HK-2 (cell line): ENCODE measurements at regions not wholly inside any gene's neighbourhood (a gene's known extent, or its start where the extent isn't known, plus 50 kb on each side); places are given as distances from the start of the nearest gene placed in this dataset.

Experiments
- DNase-seq: peaks from one replicate; pipeline ENCODE4 v3.0.0-alpha.2; 2018; ENCODE audit not compliant: unreplicated experiment

DNA sequence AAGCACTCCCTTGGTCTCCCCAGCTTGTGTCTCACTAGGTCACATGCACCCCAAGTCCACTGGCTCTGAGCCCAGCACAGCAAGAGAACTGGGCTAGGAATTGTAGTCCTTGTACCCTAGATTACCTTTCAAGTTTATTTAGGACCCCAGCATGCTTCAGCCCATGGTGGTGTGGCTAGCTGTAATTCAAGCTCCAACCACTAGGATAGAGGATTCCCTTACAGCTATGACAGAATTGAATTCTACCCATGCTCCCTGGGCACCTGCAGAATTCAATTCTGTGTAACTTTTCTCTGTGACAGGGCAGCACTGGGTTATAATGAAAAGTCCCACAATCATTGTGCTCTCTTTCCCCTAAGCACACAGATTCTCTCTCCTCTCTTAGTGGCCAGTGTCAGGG, 253.8 kb upstream of the DMD start:
- DNase-seq = no peak

DNA sequence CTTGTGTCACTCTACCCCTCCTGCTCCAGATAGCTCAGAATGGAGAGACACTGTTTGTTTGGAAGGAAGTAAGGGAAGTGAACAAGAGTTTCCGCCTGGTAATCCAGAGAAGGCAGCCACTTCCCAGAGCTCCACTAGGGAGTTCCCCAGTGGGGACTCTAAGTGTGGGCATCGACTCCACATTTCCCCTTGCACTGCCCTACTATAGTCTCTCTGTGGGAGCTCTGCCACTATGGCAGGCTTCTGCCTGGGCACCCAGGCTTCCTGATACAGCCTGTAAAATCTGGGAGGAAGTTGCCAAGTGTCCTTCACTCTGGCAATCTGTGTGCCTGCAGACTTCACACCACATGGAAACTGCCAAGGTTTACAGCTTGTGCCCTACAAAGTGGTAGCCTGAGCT, 245.8 kb upstream of the DMD start:
- no peak for DNase-seq

DNA sequence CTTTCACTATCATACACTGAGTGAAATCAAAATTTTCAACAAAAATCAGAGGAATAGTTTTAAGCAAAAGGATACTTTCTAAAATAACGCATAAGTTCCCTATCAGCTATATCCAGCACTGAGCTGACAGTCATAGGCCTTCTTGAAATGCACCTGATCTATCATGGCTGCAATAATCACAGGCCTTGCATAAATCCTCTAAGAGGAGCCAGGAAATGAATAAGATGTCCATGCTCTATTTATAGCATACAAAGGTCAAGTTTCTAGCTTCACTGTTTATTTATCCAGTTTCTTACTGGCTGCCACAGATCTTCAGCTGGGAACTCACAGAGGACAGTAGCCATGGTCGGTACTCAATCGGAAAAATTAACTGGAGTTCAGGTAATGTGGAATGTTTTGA, 235.9 kb upstream of the DMD start:
- no peak for DNase-seq

DNA sequence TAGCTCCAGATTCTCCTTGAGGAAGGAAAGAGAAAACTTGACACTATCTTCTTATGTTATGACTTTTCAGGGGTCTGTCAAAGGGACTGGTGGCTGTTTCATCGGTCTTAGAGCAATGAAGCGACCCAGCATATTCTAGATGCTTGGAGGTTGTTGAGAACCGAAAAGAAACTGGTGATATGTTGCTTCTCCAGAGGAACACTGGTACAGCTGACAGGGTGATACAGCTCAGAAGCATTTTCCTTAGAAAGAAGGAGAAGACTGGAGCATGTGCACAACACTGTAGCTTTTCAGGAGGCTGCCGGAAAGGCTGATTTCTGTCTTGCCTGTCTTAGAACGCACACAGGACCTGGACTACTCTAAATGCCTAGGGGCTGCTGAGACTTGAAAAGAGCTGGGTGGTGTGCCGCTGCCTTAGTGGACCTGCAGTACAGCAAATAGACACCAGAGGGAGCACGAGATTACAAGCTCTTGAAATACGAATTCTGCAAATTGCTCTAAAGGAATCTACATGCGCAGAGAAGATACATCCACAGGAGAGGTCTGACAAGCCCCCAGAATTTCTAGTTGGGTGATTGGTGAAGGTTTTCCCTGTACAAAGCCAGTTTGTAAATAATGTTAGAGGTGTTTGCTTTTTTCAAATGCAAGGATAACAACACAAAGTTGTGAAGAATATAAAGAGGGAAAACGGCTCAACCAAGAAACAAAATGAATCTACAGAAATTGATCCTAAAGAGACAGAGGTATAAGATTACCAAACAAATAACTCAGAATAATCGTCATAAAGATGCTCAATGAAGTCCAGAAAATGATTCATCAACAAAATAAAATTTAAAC, 223.1 kb upstream of the DMD start:
- DNase-seq = peak; percentile 61

DNA sequence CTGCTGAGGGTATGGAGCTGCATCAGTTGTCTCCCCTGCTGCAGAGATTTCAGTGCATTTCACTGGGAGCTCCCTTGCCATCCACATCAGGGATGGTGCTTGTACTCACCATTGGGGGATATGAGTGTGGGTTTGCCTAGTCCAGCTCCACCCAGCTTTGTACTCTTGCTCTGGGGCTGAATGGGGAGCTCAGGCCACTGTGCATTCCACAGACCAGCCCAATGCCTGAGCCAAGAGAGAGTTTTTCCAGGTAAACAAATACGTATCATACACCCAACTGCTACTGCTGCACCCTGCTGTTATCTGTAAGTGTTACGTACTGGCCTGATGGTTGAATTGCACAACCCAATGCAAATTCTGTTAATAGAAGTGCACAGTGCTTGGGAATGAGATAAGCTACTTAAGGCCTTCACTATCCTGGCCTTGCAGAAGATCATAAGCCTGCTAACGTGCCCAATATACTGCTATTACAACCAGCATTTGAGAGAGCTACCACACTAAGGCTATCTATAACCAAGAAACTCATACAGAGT, 205.0 kb upstream of the DMD start:
- DNase-seq = no peak

DNA sequence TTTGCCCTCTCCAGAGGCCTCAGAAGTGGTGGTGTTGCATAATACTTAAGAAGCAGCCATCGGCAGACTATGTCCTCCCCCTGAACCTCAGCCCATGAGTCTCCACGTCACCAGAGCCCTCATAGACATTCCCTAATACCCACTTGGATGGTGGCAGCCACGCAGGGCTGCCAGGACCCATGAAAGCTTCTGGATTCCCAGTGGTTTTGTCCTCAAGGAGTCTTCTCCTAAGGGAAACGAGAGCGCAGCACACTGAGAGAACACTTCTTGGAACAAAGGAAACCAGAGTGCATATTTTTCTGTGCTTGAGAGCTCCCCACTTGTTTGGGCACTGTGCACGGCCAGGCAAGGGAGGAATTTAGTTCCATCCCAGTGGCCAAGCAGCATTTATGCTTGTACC, 204.1 kb upstream of the DMD start:
- no peak for DNase-seq

DNA sequence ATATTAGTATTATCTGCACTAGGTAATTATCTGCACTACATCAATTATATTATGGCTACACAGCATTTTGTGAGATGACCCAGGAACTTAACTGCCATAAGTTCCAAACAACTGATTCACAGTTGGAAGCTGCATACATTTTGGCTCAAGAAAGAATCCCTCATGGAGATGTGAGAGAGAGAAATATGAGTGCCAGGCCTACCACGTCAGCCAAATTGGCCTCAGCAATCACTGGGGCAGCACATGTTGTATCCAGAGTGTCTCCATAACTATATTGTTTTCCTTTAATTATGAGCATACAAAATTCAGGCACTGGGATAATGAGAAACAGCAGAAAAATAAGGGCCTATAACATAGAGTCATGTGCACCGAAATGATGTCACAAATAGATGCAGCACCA, 174.2 kb upstream of the DMD start:
- DNase-seq = no peak

DNA sequence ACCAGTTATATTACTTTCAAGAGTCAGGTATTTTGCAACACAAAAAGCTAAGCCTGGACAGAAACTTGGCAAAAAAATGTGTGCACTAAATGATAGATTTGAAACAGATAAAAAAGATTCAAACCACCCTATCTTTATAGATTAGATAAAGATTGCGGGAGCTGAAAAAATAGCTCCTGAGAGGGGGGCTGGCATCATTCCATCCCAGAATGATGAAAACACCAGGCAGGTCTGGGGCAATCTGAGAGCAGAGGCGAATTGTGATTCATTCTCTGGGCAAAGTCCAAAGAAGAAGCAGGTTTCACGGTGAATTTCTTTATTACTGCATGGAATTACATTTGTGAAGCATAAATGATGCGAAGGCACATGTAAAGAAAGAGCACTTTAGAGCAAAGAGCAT, 168.5 kb upstream of the DMD start:
- DNase-seq = no peak

DNA sequence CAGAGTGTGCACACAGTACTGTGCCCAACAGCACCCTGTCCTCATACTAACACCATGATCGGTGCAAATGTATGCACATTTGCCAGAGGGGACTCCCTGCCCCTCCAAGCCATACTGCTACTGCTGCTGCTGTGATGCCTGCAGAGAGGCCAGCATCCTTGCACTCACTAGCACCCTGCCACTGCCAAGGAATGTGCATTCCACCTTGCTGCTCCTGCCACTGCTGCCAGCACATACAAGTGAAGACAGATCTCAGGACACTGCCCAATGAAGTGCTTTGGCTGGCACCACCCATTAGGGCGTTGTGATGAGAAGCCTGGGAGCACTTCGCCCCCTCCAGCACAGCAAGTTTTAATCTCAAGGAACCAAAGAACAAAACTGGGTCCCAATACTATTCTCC, 146.3 kb upstream of the DMD start:
- no peak for DNase-seq

DNA sequence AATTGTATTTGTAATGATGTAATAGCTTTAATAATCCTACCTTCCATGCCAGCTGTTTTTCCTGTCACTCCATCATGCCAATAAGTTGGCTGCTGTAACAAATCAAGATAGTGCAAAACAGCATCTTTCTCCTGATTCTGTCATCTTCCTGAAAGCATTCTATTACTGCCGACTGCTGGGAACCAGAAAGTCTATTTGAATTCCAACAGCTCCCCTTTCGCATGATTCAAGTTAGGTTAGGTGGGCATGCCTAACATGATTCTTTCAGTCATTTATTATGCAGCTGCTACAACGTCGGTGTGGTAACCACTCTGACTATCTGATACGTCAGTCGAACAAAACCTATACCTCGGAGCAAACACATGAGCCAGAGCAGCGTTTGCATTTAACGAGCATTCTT, 127.9 kb upstream of the DMD start:
- DNase-seq = no peak

DNA sequence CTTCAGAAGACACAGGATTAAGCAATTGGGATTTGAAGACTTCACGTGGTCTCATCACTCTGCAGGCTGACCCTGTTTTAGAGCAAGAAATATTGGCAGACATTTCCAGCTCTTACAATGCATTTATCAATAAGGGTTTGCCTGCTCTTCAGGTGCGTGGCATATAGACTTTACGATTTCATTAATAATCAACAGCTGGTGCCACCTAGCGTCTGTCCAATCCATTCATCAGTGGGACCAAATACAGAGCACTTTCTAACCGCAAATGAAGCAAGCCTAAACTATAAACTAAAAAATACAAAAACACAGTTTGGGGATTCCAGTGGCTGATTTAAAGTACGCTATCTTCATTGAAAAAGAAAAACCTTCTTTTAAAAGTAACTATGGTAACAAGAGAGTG, 125.4 kb upstream of the DMD start:
- DNase-seq = no peak

DNA sequence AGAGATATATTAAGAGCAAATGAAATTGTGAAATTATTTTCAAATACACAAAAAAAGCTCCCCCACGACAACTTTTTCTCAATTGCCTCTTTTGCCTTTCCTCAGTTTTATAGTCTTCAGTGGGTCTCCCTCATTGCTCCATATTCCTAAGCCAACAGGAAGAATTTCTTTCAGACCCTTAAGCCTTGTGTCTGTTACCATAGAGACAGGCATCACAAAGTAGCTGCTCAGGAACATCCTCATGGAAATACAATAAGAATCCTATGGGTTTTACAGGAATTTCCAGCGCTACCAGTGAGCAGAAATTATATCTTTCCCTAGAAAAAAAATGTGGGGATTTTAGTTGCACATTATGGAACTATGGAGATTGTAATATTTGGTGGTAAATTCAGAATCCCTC, 121.9 kb upstream of the DMD start:
- no peak for DNase-seq

DNA sequence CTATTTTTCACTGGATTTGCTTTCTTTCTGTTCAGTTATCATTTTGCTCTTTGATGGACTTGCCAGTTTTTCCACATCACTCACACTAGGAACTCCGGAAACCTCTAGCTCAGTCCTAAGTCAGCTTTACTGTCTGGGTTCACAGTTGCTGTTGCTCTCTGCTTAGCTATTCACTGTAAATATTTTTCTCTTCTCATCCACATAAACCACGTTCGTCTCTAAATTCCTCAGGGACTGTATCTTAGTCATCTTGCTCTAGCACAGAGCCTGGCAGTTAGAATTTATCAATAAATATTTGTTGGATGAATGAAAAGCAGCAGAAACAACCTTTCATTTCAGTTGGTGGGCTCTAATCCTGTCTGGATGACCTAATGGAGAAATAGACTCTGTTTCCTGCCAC, 119.4 kb upstream of the DMD start:
- DNase-seq = no peak

DNA sequence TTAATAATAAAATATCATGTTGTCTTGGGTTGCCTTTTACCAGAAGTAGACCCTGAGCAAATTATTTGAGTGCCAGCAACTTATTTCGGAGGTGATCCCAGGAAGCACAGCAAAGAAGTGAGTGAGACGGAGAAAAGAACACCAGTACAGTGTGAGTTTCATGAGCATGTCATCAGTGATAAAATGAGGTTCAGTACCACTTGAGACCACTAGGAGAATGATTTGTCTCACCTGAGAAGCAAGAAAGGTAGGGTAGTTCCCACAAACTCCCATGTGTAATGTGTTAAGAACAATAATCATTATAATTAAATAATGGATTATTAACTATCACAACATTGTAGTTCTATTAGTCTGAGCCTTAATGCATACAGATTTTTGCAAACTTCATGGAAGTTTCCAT, 112.8 kb upstream of the DMD start:
- no peak for DNase-seq

DNA sequence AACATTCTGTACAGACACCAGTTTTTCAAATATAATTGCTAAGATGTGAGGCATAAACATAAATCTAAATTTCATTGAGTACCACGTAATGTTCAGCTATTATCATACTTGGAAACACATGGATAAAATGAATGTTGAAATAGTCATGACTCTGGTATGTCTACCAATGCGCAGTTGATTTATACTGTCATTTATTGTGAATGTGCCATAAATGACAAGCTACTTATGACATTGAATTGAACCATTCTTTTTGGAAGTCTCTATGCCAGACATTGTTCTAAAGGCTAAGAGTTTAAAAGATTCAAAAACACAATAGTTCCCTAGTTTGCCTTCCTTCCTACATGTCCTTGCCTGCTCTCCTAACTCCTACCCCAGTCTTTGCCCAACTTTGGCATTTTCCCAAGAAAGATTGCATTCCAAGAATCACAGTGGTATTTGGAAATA, 96.6 kb upstream of the DMD start:
- no peak for DNase-seq

DNA sequence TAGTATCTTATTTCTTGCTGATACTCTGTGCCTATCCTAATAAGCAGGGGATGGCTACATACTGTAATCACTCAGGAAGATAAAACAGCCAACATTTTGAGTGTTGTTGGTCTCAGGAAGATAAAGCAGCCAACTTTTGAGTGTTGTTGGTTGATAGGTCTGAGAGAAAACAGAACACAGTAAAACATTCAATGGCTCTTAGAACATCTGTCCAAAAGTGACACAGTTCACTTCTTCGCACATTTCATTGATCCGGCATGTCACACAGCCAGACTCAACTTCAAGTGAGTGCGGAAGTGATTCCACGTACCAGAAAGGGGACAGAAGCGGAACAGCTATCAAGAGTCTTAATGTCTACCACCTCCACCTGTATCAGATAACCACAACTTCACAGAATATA, 87.3 kb upstream of the DMD start:
- no peak for DNase-seq

DNA sequence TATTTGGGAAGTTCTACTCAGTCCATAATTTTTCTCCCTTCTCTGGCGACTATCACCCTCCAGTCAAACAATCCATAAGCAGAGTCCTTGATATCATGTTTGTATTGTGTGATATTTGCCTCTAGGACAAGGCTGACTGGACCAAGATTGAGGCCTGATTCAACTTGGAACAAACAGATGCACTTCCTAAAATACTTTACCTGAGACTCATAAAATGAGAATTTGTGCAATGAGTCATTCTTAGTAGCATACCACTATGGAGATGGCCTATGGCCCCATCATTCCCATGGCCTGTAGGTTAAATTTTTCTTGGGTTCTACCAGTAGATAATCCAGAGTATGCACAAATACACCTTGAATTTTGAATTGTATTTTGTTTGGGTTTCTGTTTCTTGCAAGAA, 74.2 kb upstream of the DMD start:
- DNase-seq = no peak

DNA sequence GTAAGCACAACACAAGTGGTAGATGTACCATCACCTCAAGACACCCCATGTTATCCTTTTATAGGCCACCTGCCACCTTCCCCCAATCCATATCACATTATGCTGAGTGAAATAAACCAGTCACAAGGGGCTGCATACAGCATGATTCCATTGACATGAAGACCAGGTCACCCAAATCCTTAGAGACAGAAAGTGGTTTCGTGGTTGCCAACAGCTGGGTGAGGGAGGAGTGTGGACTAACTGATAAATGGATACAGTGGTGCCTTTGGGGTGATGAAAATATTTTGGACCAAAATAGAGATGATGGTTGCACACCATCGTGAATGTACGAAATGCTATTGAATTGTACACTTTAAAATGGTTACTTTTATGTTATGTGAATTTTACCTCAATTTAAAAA, 65.7 kb upstream of the DMD start:
- no peak for DNase-seq

DNA sequence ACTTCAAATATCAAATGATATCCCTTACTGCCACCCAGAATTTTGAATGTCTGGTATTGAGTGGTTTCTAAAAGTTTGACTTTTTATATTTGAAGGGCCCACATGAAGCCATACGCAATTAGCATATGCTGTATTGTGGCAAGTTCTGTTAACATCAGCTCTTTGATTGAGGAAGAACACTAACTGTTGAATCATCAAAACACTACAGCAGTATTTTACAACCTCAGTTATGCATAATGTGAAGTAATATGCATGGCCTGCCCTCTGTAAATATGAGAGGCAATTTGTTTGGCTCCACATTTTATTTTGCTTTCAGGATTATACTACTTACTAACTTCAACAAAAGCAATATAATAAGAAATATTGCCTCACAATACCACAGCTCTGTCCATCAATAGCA, 62.2 kb upstream of the DMD start:
- DNase-seq = no peak

DNA sequence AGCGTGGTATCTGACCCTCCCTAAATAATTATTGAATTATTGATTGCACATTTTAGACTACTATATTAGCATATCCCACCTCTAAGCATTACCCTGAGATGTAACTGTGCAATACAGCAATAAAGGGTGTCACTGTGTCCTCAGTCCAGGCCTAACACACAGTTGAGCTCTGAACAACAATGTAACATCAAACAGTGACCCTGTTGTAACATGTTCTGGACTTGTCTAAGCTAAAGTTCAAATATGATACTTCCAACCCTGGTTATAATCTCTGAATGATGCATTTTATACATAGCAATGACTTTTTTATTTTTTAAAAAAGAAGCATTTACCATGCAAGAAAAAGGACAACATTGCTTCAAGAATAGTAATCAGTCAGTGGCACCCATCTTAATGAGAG, 61.6 kb upstream of the DMD start:
- DNase-seq = no peak
